Karpas-422 (cell line): ENCODE measurements at regions not wholly inside any gene's neighbourhood (a gene's known extent, or its start where the extent isn't known, plus 50 kb on each side); places are given as distances from the start of the nearest gene placed in this dataset.
"Not testable (repeated sequence)": the region's sequence is repeated elsewhere in the genome, so short reads cannot be mapped to it uniquely, and the experiment has no call there.

Experiments
- DNase-seq: peaks from one replicate; pipeline ENCODE4 v3.0.0-alpha.2; 2015
- H2AFZ ChIP-seq: fragments of 200-600 bp; sonication (generic); 2 replicates; pipeline ENCODE4 v1.6.1; 2014; ENCODE audit warnings: antibody characterized with exemption, low read length, mixed read lengths
- H3K27ac ChIP-seq: fragments of 200-600 bp; sonication (generic); 2 replicates; pipeline ENCODE4 v1.5.1; 2014; ENCODE audit warnings: mild to moderate bottlenecking, low read length, moderate library complexity
- H3K27me3 ChIP-seq: fragments of 200-600 bp; sonication (generic); 2 replicates; pipeline ENCODE4 v1.6.1; 2014; ENCODE audit warnings: low read length, mixed read lengths
- H3K36me3 ChIP-seq: fragments of 200-600 bp; sonication (generic); 2 replicates; pipeline ENCODE4 v1.6.1; 2014; ENCODE audit warnings: low read length, mixed read lengths; ENCODE audit not compliant: insufficient read depth
- H3K4me1 ChIP-seq: fragments of 200-600 bp; sonication (generic); 2 replicates; pipeline ENCODE4 v1.6.1; 2014; ENCODE audit warnings: mild to moderate bottlenecking, low read length, mixed read lengths
- H3K4me2 ChIP-seq: fragments of 200-600 bp; sonication (generic); 2 replicates; pipeline ENCODE4 v1.6.1; 2014; ENCODE audit warnings: low read length, low read depth, mild to moderate bottlenecking; ENCODE audit not compliant: poor library complexity, severe bottlenecking
- H3K4me3 ChIP-seq: fragments of 200-600 bp; sonication (generic); 2 replicates; pipeline ENCODE4 v1.5.1; 2014; ENCODE audit warnings: mild to moderate bottlenecking, antibody characterized with exemption, low read length, mixed read lengths
- H3K79me2 ChIP-seq: fragments of 200-600 bp; sonication (generic); 2 replicates; pipeline ENCODE4 v1.6.1; 2014; ENCODE audit warnings: mild to moderate bottlenecking, low read length, mixed read lengths
- H3K9ac ChIP-seq: fragments of 200-600 bp; sonication (generic); 2 replicates; pipeline ENCODE4 v1.6.0; 2014; ENCODE audit warnings: low read length
- H3K9me2 ChIP-seq: fragments of 200-600 bp; sonication (generic), shearing (Covaris generic); replicated peaks from 2 replicates; pipeline ENCODE4 v1.6.0; 2014; ENCODE audit warnings: mild to moderate bottlenecking, low read length, moderate library complexity; ENCODE audit not compliant: insufficient read depth
- H3K9me3 ChIP-seq: fragments of 300-700, 200-600 bp; sonication (generic); 2 replicates; pipeline ENCODE4 v1.6.1; 2014; ENCODE audit warnings: low read length, mixed read lengths
- H4K20me1 ChIP-seq: fragments of 200-600 bp; sonication (generic); 2 replicates; pipeline ENCODE4 v1.6.1; 2014; ENCODE audit warnings: mild to moderate bottlenecking, antibody characterized with exemption, low read length, low read depth; ENCODE audit not compliant: insufficient read depth

- DNase-seq = no peak
- Histone ChIP-seq H3K9me2 (no peaks in the 10 kb centered on the region), H4K20me1 (no peaks in the 10 kb centered on the region), H3K4me3 (no peak overlapping the region), H3K79me2 (no peaks in the 10 kb centered on the region), H3K4me2 (no peak overlapping the region), H3K9me3 (no peaks in the 10 kb centered on the region), H3K9ac (no peak overlapping the region), H3K27me3 (no peaks in the 10 kb centered on the region), H3K36me3 (no peaks in the 10 kb centered on the region), H3K27ac (no peak overlapping the region), H2AFZ (no peak overlapping the region), H3K4me1 (no peaks in the 10 kb centered on the region)
Measured at GRCh38 chr1:198957044-198957443, 318.2 kb downstream of the PTPRC start.

GRCh38 chr1:198959032-198959431 is 320.2 kb downstream of the PTPRC start:
- H3K4me2 ChIP-seq = no peak overlapping the region
- no peaks in the 10 kb centered on the region for H4K20me1 ChIP-seq
- no peak overlapping the region for H2AFZ ChIP-seq
- no peak overlapping the region for H3K27ac ChIP-seq
- H3K9me3 ChIP-seq = no peaks in the 10 kb centered on the region
- no peak overlapping the region for H3K4me3 ChIP-seq
- no peak for DNase-seq
- no peaks in the 10 kb centered on the region for H3K9me2 ChIP-seq
- H3K9ac ChIP-seq = no peak overlapping the region
- no peaks in the 10 kb centered on the region for H3K36me3 ChIP-seq
- no peaks in the 10 kb centered on the region for H3K27me3 ChIP-seq
- H3K4me1 ChIP-seq = no peaks in the 10 kb centered on the region
- H3K79me2 ChIP-seq = no peaks in the 10 kb centered on the region

GRCh38 chr1:198959676-198960075 is 320.8 kb downstream of the PTPRC start:
- Histone ChIP-seq H3K9me2 (no peaks in the 10 kb centered on the region), H3K9ac (no peak overlapping the region), H3K4me3 (no peak overlapping the region), H2AFZ (no peak overlapping the region), H3K4me2 (no peak overlapping the region), H3K27me3 (no peaks in the 10 kb centered on the region), H3K36me3 (no peaks in the 10 kb centered on the region), H4K20me1 (no peaks in the 10 kb centered on the region), H3K9me3 (no peaks in the 10 kb centered on the region), H3K4me1 (no peaks in the 10 kb centered on the region), H3K27ac (no peak overlapping the region), H3K79me2 (no peaks in the 10 kb centered on the region)
- no peak for DNase-seq

- not testable (repeated sequence) for H3K79me2 ChIP-seq, DNase-seq, H3K4me2 ChIP-seq, H2AFZ ChIP-seq, H3K36me3 ChIP-seq, H3K9me2 ChIP-seq, H3K4me3 ChIP-seq, H3K27ac ChIP-seq, H4K20me1 ChIP-seq, H3K27me3 ChIP-seq, H3K9ac ChIP-seq, H3K4me1 ChIP-seq, H3K9me3 ChIP-seq
Measured at GRCh38 chr1:198963796-198964195, 325.0 kb downstream of the PTPRC start.

DNA sequence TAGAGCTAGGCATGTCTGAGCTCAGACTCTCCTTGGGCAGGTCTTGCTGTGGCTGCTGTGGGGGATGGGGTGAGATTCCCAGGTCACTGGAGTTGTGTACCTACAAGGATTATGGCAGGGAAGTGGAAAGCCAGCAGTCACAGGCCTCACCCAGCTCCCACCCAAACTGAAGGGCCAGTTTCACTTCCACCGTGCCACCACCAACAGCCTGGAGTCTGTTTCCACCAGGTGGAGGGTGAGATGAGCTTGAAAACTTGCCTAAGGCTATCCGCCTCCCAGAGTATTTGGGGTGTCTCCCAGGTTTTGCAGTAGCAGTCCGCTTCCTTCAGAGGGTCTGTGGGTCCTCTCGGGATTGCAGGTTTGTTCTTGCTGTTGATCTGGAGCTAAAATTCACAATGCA is 327.7 kb downstream of the PTPRC start:
- Histone ChIP-seq H3K4me1 (no peaks in the 10 kb centered on the region), H2AFZ (no peak overlapping the region), H3K79me2 (no peaks in the 10 kb centered on the region), H3K27ac (no peak overlapping the region), H3K36me3 (no peaks in the 10 kb centered on the region), H3K9ac (no peak overlapping the region), H3K9me3 (no peaks in the 10 kb centered on the region), H3K9me2 (no peaks in the 10 kb centered on the region), H3K4me2 (no peak overlapping the region), H3K27me3 (no peaks in the 10 kb centered on the region), H4K20me1 (no peaks in the 10 kb centered on the region), H3K4me3 (no peak overlapping the region)
- DNase-seq = no peak

GRCh38 chr1:198967566-198967965 is 328.7 kb downstream of the PTPRC start:
- Histone ChIP-seq H4K20me1 (no peaks in the 10 kb centered on the region), H3K9ac (no peak overlapping the region), H3K27ac (no peak overlapping the region), H3K9me2 (no peaks in the 10 kb centered on the region), H3K4me3 (no peak overlapping the region), H3K27me3 (no peaks in the 10 kb centered on the region), H3K36me3 (no peaks in the 10 kb centered on the region), H3K9me3 (no peaks in the 10 kb centered on the region), H3K4me2 (no peak overlapping the region), H2AFZ (no peak overlapping the region), H3K4me1 (no peaks in the 10 kb centered on the region), H3K79me2 (no peaks in the 10 kb centered on the region)
- no peak for DNase-seq

DNA sequence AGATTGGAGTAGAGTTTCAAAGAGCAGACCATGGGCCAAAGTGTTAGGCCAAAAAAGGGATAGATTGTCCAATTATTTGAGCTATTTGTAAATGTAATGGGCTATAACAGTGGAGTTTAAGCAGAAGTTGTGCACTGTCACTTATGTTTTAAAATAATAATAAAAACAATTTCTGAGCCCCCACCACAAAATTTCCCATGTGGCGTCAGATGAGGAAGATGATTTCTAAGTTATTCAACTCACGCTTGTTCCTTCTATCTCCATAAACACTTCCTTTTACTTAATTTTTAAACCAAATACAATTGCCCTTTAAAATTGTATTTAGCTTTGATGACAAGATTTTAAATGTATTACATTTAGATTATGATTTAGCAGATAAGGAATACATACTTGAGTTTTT is 330.0 kb downstream of the PTPRC start:
- no peak overlapping the region for H3K27ac ChIP-seq
- no peak for DNase-seq
- H3K4me1 ChIP-seq = no peaks in the 10 kb centered on the region
- no peaks in the 10 kb centered on the region for H3K36me3 ChIP-seq
- no peak overlapping the region for H3K4me3 ChIP-seq
- no peaks in the 10 kb centered on the region for H3K79me2 ChIP-seq
- no peaks in the 10 kb centered on the region for H3K27me3 ChIP-seq
- H3K9me2 ChIP-seq = no peaks in the 10 kb centered on the region
- H2AFZ ChIP-seq = no peak overlapping the region
- no peak overlapping the region for H3K9ac ChIP-seq
- H3K4me2 ChIP-seq = no peak overlapping the region
- no peaks in the 10 kb centered on the region for H4K20me1 ChIP-seq
- no peaks in the 10 kb centered on the region for H3K9me3 ChIP-seq

GRCh38 chr1:198969981-198970380 is 331.1 kb downstream of the PTPRC start:
- H4K20me1 ChIP-seq = no peaks in the 10 kb centered on the region
- no peaks in the 10 kb centered on the region for H3K9me3 ChIP-seq
- no peaks in the 10 kb centered on the region for H3K4me1 ChIP-seq
- H3K4me2 ChIP-seq = no peak overlapping the region
- no peak overlapping the region for H2AFZ ChIP-seq
- no peak overlapping the region for H3K4me3 ChIP-seq
- H3K36me3 ChIP-seq = no peaks in the 10 kb centered on the region
- DNase-seq = no peak
- H3K79me2 ChIP-seq = no peaks in the 10 kb centered on the region
- no peak overlapping the region for H3K27ac ChIP-seq
- no peaks in the 10 kb centered on the region for H3K27me3 ChIP-seq
- no peaks in the 10 kb centered on the region for H3K9me2 ChIP-seq
- no peak overlapping the region for H3K9ac ChIP-seq

DNA sequence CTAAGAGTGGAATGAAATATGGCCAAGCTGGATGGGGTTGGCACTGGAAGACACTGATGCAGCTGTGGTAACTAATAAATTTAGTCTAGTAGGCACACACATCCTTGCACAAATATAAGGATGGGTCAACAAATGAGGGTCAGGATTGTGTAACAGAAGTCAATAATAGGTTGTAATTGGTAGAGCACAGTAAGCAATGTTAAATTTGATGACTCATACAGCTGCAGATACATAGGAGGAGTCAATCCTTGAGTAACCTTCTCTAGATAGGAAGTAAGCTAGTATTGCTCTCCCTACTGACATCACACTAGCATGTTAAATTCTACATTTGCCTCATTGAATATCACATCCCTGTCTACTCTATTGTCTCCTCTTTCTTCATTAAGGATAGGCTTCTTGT is 332.1 kb downstream of the PTPRC start:
- H3K4me2 ChIP-seq = no peak overlapping the region
- H3K79me2 ChIP-seq = no peaks in the 10 kb centered on the region
- H3K4me3 ChIP-seq = no peak overlapping the region
- no peak overlapping the region for H3K9ac ChIP-seq
- H3K36me3 ChIP-seq = no peaks in the 10 kb centered on the region
- no peak overlapping the region for H2AFZ ChIP-seq
- H3K27me3 ChIP-seq = no peaks in the 10 kb centered on the region
- H3K4me1 ChIP-seq = no peaks in the 10 kb centered on the region
- H3K27ac ChIP-seq = no peak overlapping the region
- H3K9me3 ChIP-seq = no peaks in the 10 kb centered on the region
- H4K20me1 ChIP-seq = no peaks in the 10 kb centered on the region
- no peaks in the 10 kb centered on the region for H3K9me2 ChIP-seq
- DNase-seq = no peak
